ENCODE measurements at regions not wholly inside any gene's neighbourhood (a gene's known extent, or its start where the extent isn't known, plus 50 kb on each side); places are given as distances from the start of the nearest gene placed in this dataset.

DNA sequence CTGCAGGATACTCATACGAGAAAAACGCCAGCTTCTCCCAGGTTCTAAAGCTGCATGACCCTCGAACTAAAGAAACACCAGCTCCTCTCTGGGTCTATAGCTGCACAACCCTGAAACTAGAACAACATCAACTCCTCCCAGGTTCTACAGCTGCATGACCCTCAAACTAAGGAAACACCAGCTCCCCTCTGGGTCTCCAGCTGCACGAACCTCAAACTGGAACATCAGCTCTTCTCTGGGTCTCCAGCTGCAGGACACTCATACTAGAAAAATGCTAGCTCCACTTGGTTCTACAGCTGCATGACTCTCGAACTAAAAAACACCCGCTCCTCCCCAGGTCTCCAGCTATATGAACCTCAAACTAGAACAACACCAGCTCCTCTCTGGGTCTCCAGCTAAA lies 811.1 kb downstream of the CDH9 start:
- DNase-seq (ENCODE audit: low spot score), result no peak

GRCh38 chr5:26205121-26205520 lies 833.3 kb downstream of the CDH9 start:
- DNase-seq (ENCODE audit: low spot score), result no peak

DNA sequence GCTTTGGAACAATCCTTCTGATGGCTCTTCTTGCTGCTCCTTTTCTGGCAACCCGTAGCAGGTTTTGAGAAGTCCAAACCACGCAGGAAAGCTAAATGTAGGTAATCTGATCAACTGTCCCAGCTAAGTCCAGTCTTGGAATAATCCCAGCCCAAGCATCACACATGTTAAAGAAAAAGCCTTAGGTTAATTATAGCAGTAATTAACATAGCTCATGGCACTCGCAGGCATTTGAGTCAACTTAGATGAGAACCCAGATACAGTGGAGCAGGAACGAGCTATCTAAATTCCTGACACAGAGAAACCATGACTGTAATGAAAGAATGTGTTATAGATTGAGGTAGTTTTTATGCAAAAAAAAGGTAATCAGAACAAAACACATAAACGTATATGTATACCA lies 844.8 kb downstream of the CDH9 start:
- no peak for DNase-seq (ENCODE audit: low spot score)

DNA sequence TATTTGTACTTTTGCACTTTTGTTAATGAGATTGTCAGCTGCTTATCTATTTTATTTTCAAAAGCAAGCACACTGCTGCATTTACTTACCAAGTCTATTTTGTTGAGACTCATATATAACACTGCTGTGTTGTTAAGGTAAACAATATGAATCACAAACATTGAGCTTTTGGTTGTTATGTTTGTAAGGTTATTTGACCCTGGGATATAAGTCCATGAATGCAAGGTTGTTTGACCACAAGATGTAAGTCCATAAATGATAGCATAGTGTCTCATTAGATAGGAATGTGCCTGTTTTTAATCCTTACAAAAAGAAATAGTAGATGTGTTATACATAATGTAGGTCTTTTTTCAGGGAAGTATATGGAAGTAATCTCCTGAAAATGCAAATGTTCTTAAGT lies 845.9 kb downstream of the CDH9 start:
- no peak for DNase-seq (ENCODE audit: low spot score)

- no peak for DNase-seq (ENCODE audit: low spot score)
Measured at GRCh38 chr5:26181582-26181981, 856.8 kb downstream of the CDH9 start.

DNA sequence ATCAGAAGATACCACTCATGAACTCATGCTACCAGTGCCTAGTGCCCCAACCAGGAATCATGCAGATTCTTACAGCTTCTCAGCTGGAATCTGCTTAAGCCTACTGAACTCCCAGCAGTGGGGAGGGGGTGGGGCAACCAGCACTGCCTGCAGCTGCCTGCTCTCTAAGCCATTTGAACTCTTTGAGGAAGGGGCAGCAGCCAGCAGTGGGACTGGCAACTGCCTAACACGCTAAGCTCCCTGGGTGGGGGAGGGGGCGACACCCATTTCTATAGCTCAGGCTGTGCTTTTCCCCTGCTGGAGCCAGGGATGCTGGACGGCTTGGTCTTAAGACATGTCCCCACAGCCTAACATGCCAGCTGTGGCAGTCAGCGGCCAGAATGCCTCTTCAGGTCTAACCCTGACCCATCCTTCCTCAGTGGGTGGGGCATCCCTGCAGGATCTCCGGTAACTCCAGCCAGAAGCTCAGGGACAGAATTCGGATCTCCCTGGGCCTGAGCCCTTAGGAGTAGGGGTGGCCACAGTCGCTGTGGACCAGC lies 889.7 kb downstream of the CDH9 start:
- no peak for DNase-seq (ENCODE audit: low spot score)

DNA sequence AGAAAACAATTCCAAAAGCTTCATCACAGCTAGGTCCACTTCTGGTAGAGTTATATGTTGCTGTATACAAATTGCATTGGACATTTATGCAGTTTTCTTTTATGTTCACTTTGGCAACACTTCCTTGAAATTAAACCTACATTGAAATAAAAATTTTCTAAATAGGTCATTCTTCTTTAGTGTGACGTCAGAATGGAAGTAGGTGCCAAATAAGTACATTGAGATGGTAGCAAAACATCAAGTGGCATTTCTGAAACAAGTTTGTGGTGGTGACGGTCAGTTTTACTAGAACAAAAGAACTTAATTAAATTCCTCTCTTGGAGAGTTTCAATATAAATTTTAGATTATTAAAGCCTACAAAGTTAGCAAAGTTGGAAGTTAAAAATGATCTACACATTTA lies 895.1 kb downstream of the CDH9 start:
- no peak for DNase-seq (ENCODE audit: low spot score)

DNA sequence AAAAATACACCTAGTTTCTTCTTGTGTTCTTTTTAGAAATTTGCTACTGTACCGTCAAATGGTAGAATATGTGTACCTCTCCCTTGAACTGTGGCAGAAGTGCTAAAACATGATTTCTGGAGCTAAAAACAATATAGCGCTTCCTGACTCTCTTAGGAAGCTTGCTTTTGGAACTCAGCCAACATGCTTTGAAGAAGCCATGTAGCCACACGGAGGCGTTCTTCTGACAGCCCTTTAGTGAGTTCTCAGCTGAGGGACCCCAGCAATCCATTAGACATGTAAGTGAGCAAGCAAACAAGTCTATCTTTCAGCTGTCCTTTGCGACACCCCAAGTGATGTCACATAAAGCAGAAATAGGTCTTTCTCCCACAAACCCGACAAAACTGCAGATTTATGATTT lies 917.0 kb downstream of the CDH9 start:
- DNase-seq (ENCODE audit: low spot score), result no peak

DNA sequence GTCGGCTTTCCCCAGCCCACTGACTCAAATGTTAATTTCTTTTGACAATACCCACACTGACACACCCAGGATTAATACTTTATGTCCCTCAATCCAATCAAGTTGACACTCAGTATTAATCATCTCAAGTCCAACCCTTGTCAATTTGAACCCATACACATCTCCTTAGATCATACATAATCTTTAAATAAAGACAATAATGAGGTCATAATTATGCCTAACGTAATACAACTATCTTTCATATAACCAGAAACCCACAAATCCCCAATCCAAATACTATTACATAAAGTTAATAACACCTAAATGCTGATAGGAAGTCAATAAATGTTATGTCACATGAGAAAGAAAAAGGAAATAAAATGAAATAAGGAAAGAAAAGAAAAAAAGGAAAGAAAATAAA lies 934.2 kb downstream of the CDH9 start:
- DNase-seq (ENCODE audit: low spot score), result no peak

- no peak for DNase-seq (ENCODE audit: low spot score)
Measured at GRCh38 chr5:26060212-26060611, 978.2 kb downstream of the CDH9 start.

GRCh38 chr5:26054594-26054993 lies 983.8 kb downstream of the CDH9 start:
- DNase-seq (ENCODE audit: low spot score), result no peak

- DNase-seq (ENCODE audit: low spot score), result no peak
Measured at GRCh38 chr5:26034813-26035212, 1003.6 kb downstream of the CDH9 start.

DNA sequence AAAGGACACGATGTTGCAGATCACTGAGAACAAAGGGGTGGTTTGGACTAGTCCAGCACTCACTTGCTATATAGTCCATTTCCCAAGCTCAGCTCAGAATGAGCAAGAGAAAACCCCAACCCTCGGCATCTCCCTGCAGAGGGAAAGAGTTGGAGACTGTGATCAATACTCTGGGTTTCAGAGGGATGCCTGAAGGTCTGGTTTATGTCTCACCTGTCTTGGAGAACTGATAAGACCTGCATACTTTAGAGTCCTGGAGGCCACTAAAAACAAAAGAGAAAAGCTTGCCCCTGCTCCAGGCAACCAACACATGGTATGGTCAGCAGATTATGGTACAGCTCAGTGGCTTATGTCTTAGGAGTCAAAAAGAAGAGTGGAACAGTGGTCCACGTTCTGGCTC lies 1006.9 kb downstream of the CDH9 start:
- DNase-seq (ENCODE audit: low spot score), result no peak

- no peak for DNase-seq (ENCODE audit: low spot score)
Measured at GRCh38 chr5:26026044-26026443, 1012.3 kb downstream of the CDH9 start.

DNA sequence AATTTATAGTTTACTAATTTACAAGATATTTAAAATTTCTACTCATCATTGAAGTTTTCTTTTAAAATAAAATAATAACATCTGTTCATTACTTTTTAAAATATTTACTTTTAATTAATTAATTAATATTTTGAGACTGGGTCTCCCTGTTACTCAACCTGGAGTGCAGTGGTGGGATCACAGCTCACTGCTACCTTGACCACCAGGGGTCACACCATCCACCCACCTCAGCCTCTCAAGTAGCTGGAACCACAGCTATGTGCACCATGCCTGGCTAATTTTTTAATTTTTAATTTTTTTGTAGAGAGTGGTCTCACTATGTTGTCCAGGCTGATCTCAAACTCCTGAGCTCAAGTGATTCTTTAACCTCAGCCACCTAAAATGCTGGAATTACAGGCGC lies 1013.6 kb downstream of the CDH9 start:
- no peak for DNase-seq (ENCODE audit: low spot score)

GRCh38 chr5:26023361-26023760 lies 1015.0 kb downstream of the CDH9 start:
- DNase-seq (ENCODE audit: low spot score), result no peak

GRCh38 chr5:26014206-26014605 lies 1024.2 kb downstream of the CDH9 start:
- DNase-seq (ENCODE audit: low spot score), result no peak

DNA sequence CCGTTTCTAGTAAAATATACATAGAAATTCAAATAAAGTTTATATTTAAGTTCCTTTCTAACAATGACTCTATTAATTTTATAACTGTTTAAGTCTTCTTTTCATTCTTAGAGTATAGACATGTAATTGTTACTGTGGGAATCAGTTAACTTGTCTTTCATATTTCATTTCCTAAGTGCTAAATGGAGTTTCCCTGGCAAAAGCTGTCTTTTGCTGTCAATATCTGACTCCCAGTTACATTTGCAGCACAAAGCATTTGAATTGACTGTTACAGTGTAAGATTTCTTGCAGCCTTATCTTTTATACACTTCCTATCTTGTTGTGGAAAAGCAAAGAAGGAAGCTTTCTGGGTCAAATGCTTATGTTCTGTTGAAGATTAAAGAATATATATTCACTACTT lies 1026.3 kb downstream of the CDH9 start:
- no peak for DNase-seq (ENCODE audit: low spot score)

GRCh38 chr5:26009742-26010141 lies 1028.6 kb downstream of the CDH9 start:
- no peak for DNase-seq (ENCODE audit: low spot score)

- DNase-seq (ENCODE audit: low spot score), result no peak
Measured at GRCh38 chr5:26003966-26004365, 1034.4 kb downstream of the CDH9 start.

- DNase-seq (ENCODE audit: low spot score), result no peak
Measured at GRCh38 chr5:25995209-25995608, 1043.2 kb downstream of the CDH9 start.

DNA sequence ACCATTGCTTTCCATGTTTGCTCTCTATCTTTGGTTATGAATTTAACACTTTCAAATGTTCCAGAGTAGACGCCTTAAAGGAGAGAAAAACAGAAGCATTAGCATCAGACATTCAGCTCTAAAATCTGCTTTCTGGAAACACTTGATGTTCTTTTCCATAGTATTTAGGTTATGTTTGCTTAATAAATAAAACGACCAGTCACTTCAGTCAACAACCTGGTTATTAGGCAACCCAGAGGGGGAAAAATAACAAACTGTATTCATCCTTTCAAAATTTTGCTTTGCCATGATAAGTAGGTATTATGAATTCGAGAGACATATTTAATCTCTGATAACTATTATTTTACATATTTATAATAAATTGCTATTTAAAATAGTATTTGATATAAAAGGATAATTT lies 1044.7 kb downstream of the CDH9 start:
- no peak for DNase-seq (ENCODE audit: low spot score)

GRCh38 chr5:25991639-25992038 lies 1046.7 kb downstream of the CDH9 start:
- DNase-seq (ENCODE audit: low spot score), result no peak

- no peak for DNase-seq (ENCODE audit: low spot score)
Measured at GRCh38 chr5:25990771-25991170, 1047.6 kb downstream of the CDH9 start.

GRCh38 chr5:25979086-25979485 lies 1059.3 kb downstream of the CDH9 start:
- DNase-seq (ENCODE audit: low spot score), result no peak
